Activated naive CD4-positive, alpha-beta T cell treated with anti-CD3 and anti-CD28 coated beads for 36 hours (primary cell): ENCODE measurements at regions not wholly inside any gene's neighbourhood (a gene's known extent, or its start where the extent isn't known, plus 50 kb on each side); places are given as distances from the start of the nearest gene placed in this dataset.

Source experiments
- CTCF ChIA-PET: fragments of 350-600 bp; sonication (Branson Sonifier 250); formaldehyde crosslinking; loops from one replicate; lab custom pipeline; 2021; ENCODE audit warnings: antibody characterized with exemption; lab: Charles Lee
- DNase-seq: peaks from one replicate; pipeline ENCODE4 v3.0.0-alpha.2; 2020
- H3K27ac Mint-ChIP-seq: one replicate; pipeline ENCODE4 v1.8.0; 2021; ENCODE audit warnings: mild to moderate bottlenecking, mixed read lengths
- H3K27me3 Mint-ChIP-seq: one replicate; pipeline ENCODE4 v1.8.0; 2021; ENCODE audit warnings: low read depth, mixed read lengths
- H3K36me3 Mint-ChIP-seq: one replicate; pipeline ENCODE4 v1.8.0; 2021; ENCODE audit warnings: low read depth, mixed read lengths
- H3K4me1 Mint-ChIP-seq: one replicate; pipeline ENCODE4 v1.8.0; 2021; ENCODE audit warnings: low read depth, mixed read lengths
- H3K4me3 Mint-ChIP-seq: one replicate; pipeline ENCODE4 v1.8.0; 2021; ENCODE audit warnings: mild to moderate bottlenecking, moderate library complexity, mixed read lengths
- H3K9me3 Mint-ChIP-seq: one replicate; pipeline ENCODE4 v1.8.0; 2021; ENCODE audit warnings: mixed read lengths
- intact Hi-C: fragments of 100-400 bp; cut with micrococcal nuclease; formaldehyde crosslinking; loops from one replicate; pipeline ENCODE4 v1.15.1; 2023

DNA sequence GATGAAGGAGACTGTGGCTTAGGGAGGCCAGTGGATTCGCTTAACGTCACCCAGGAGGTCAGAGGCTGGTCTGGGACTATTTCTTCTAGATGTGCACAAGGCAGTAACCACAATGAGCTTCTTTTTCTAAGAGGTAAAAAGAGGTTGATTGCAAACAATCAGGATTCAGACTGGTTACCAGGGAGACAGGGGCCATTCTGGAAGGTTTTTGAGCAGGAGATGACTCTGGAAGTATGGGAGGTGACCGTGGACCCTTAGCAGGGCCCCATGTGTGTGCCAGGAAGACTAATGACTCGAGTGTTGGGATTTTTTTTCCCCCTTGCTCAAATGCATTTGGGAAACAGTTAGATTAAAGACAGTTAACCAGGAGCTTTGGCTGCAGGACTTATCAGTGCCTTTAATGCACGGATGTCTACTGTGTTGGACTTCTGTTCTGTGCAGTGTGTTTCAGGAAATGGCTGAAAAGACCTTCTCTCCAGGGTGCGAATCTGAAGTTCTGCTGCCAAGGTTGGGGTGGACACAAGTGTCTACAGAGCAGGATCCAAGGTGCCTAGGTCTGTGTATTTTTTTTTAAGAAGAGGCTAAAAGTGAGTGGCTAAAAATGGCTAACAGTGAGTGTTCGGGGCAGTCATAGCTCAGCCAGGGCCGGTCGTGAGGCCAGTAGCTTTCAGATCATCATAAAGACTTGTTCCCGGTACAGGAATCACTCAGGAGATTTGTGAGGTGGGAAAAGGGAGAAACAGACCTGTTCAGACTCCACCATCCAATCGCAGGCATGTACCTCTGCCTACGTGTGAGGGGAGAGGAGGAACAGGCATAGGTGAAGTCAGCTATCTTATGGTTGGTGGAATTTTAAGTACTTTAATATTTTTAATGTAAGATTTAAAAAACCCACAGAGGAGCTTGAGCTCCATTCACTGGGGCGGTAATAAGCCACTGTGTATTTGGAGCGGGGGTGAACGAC lies 82.3 kb upstream of the CIBAR2 start:
- H3K4me1 Mint-ChIP-seq: no peaks in the 10 kb centered on the region
- CTCF ChIA-PET: interaction anchor here (0.6 kb wide), 1 partner anchor 127 kb away, joined by 3 read pairs; no protein-coding TSS in a partner anchor
- DNase-seq: no peak
- no peaks in the 10 kb centered on the region for H3K27me3 Mint-ChIP-seq
- H3K27ac Mint-ChIP-seq: no peak overlapping the region
- H3K36me3 Mint-ChIP-seq: no peaks in the 10 kb centered on the region
- H3K9me3 Mint-ChIP-seq: peaks cover 7% of the 10 kb centered on the region
- no peak overlapping the region for H3K4me3 Mint-ChIP-seq
- intact Hi-C loops: no loop called here

DNA sequence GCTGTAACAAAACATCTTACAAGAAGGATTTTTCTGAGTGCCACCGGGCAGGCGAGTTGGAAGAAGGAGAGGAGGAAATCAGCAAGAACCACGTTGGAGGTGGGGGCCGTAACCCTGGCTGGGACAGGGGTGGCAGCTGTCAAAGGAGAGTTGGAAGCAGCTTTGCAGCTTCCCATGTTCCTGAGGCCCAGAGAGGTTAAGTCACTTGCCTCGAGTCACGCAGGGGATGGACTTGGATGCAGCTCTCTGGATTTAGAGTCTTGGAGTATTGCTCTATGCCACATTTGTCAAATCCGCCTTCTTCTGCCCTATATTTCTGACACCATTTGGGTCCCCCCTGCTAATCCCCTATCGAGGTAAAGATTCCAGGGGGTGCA lies 83.0 kb upstream of the CIBAR2 start:
- Mint-ChIP-seq H3K36me3 (no peaks in the 10 kb centered on the region), H3K4me1 (no peaks in the 10 kb centered on the region), H3K27me3 (no peaks in the 10 kb centered on the region), H3K9me3 (peaks cover under 1% of the 10 kb centered on the region), H3K4me3 (no peak overlapping the region), H3K27ac (no peak overlapping the region)
- intact Hi-C loops: no loop called here
- no peak for DNase-seq
- CTCF ChIA-PET: no interaction called here

DNA sequence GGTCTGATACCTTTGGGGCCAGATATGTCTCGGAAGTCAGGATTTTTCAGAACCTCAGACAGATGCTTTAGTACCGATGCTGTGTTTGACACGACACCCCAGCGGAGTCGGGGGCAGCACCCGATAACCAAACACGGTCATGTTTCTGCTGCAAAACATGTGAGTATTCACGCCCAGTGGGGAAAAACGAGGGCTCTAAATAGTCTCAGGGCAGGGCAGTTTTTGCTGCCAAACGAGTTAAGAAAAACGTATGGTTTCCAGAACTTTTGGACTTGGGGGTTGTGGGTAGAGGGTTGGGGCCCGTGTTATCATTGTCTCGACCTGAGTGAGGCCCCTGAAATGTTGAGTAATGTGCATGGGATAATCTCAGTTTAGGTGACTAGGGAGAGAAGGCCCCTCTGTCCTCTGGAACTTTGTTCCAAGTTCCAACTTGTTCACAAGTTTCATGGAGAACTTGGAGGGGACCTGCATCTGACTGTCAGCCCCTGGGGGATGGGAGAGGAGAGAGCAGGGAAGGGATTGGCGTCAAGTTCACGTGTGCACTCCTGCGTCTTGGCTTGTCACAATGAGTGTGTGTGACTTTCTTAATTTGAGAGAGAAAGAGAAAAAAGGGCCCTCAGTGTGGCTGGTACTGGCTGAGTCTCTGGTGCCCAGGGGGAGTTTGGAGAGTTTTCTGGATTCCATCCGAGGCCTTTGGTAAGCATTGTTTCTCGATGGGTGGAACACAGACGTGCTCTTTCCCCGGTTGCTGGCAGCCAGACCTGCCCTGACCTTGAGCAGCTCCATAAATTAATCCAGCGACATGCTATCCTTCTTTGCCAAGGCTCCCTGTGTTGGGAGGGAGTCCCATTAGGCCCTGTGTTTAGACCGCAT lies 83.9 kb upstream of the CIBAR2 start:
- no peaks in the 10 kb centered on the region for H3K4me1 Mint-ChIP-seq
- no peaks in the 10 kb centered on the region for H3K36me3 Mint-ChIP-seq
- CTCF ChIA-PET: no interaction called here
- intact Hi-C loops: no loop called here
- H3K4me3 Mint-ChIP-seq: no peak overlapping the region
- no peaks in the 10 kb centered on the region for H3K9me3 Mint-ChIP-seq
- H3K27me3 Mint-ChIP-seq: no peaks in the 10 kb centered on the region
- DNase-seq: no peak
- H3K27ac Mint-ChIP-seq: no peak overlapping the region

DNA sequence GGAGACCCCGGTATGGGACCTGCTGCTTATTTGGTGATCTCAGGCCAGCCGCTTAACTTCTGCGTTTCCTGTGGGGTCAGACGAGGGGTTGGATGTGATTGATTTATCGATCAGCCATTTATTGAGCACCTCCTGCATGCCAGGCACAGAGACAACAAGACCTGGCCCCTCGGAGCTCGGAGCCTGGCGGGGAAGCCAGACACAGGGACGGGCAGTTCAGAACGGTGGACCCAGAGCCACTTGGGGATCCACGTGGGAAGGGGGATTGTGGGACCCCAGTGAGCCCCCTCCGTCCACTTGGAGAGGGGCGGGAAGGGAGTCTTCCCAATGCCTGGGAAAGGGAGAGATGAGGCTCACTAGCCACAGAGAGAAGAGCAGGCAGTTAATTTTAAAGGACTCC lies 84.7 kb upstream of the CIBAR2 start:
- DNase-seq: no peak
- intact Hi-C loops: no loop called here
- Mint-ChIP-seq H3K9me3 (no peaks in the 10 kb centered on the region), H3K4me3 (no peak overlapping the region), H3K36me3 (no peaks in the 10 kb centered on the region), H3K27me3 (no peaks in the 10 kb centered on the region), H3K27ac (no peak overlapping the region), H3K4me1 (no peaks in the 10 kb centered on the region)
- CTCF ChIA-PET: no interaction called here

DNA sequence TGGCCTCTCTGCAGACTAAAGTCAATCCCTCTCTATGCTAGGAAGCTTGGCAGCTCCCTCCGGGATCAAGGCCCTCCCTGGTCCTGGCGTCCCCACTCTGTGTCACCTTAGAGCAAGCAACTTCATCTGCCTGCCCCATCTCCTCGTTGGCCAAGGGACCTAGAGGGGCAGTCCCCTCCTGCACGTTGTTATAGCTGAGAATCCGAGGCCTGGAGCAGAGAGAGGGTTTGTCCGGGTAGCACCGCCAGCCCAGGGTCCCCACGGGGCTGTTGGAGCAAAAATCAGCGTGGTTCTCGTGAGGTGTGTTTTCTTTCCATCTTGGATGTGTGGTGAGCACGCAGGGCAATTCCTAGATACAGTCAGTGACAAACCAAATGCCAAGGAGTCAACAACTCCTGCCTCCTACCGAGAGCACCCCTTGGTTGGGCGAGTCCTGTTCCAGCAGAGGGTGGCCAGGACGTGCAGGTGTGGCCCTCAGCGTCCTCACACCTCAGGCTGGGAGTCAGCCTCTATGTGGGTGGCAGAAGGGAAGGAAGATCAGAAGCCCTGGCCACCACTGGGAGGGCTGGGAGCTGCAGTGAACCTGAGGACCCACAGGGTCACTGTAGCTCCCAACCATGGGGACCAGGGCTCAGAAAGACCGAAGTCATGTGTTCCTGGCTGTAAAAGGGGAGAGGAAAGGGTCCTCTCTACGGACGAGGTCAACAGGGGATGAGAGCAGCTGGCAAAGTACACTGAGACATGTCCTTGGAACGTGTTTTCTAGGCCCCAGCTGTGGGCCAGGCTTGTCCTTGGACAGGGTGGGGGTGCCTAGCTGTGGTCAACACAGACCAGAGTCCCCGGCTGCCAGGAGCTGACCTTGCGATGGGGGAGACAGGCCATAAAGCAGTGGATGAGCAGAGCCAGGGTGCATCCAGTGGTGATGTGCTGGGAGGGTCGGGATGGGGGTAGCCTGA lies 85.6 kb upstream of the CIBAR2 start:
- Mint-ChIP-seq H3K4me3 (no peak overlapping the region), H3K9me3 (no peaks in the 10 kb centered on the region), H3K4me1 (no peaks in the 10 kb centered on the region), H3K27me3 (no peaks in the 10 kb centered on the region), H3K36me3 (no peaks in the 10 kb centered on the region), H3K27ac (no peak overlapping the region)
- CTCF ChIA-PET: no interaction called here
- intact Hi-C loops: no loop called here
- no peak for DNase-seq

DNA sequence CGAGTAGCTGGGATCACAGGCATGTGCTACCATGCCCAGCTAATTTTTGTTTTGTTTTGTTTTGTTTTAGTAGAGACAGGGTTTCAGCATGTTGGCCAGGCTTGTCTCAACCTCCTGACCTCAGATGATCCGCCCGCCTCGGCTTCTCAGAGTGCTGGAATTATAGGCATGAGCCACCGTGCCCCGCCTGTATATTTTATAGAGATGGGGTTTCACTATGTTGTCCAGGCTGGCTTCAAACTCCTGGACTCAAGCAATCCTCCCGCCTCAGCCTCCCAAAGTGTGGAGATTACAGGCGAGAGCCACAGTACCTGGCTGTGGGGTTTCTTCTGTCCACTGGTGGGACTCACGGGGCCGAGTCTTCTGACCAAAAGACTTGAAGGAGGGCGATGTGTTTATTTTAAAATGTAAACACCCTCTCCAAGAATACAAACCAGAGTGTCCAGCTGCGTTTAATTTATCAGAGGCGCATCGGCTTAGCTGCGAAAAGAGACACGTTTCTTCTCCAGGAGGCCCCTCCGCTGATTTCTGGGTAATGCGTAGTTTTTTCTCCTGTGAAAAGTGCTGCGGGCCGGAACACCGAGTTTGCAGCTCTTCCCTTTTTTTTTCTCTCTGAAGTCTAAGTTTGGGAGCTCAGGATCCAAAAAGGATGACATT lies 86.9 kb upstream of the CIBAR2 start:
- no peaks in the 10 kb centered on the region for H3K36me3 Mint-ChIP-seq
- intact Hi-C loops: no loop called here
- DNase-seq: no peak
- no peak overlapping the region for H3K27ac Mint-ChIP-seq
- no peaks in the 10 kb centered on the region for H3K27me3 Mint-ChIP-seq
- no peaks in the 10 kb centered on the region for H3K9me3 Mint-ChIP-seq
- CTCF ChIA-PET: interaction anchor here (1.2 kb wide), 1 partner anchor 98 kb away, joined by 3 read pairs; no protein-coding TSS in a partner anchor
- no peak overlapping the region for H3K4me3 Mint-ChIP-seq
- no peaks in the 10 kb centered on the region for H3K4me1 Mint-ChIP-seq

DNA sequence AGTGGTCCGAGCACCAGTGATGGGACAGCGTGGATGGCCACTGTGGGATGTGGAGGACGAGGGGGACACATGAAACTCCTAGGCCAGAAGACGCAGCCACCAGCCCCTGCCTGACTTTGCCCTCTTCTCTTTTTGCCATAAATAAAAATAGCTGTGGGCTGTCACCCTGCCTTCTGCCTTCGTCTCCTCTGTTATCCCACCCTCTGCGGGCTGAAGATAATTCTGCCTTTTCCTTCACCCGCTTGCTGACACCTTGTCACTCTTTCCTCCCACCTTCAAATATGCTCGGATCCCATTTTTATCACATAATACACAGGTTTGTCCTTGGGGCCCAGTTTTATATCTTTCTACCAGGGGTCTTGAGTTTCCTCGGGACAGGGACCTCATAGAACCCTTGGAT lies 87.6 kb upstream of the CIBAR2 start:
- Mint-ChIP-seq H3K4me3 (no peak overlapping the region), H3K9me3 (no peaks in the 10 kb centered on the region), H3K27me3 (no peaks in the 10 kb centered on the region), H3K4me1 (no peaks in the 10 kb centered on the region), H3K27ac (no peak overlapping the region), H3K36me3 (no peaks in the 10 kb centered on the region)
- intact Hi-C loops: no loop called here
- DNase-seq: no peak
- CTCF ChIA-PET: no interaction called here

DNA sequence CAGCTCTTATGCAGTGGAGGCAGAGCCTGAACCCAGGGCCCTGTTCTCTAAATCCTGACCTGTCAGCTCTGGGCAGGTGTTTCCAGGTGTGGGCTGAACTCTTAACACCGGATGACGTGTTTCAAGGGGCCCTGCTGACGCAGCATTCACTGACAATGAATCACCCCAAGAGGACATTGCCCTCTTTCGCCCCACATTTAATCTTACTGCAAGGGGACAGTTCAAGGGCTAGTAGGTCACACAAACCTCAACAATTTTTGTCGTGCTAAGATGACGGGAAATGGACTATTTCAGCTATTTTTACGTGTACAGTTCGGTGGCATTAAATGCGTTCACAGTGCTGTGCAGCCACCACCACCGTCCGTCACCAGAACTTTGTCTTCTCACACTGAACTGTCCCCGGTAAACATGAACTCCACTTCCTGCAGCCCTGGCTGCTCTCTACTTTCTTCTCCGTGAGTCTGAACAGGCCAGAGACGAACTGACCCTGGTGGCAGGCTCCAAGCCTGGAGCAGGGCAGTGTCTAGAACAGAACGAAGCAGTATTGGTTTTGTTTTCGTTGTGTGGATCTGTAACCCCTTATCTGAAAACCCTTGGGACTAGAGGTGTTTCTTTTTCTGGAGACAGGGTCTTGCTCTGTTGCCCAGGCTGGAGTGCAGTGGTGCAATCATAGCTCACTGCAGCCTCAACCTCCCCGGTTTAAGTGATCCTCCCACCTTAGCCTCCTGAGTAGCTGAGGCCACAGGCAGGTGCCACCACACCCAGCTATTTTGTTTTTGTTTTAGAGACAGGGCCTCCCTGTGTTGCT lies 88.4 kb upstream of the CIBAR2 start:
- intact Hi-C loops: no loop called here
- H3K27me3 Mint-ChIP-seq: no peaks in the 10 kb centered on the region
- DNase-seq: no peak
- H3K4me3 Mint-ChIP-seq: no peak overlapping the region
- no peaks in the 10 kb centered on the region for H3K36me3 Mint-ChIP-seq
- H3K9me3 Mint-ChIP-seq: no peaks in the 10 kb centered on the region
- no peak overlapping the region for H3K27ac Mint-ChIP-seq
- CTCF ChIA-PET: interaction anchor here (1.2 kb wide), 1 partner anchor 16 kb away, joined by 4 read pairs; no protein-coding TSS in a partner anchor
- H3K4me1 Mint-ChIP-seq: no peaks in the 10 kb centered on the region

DNA sequence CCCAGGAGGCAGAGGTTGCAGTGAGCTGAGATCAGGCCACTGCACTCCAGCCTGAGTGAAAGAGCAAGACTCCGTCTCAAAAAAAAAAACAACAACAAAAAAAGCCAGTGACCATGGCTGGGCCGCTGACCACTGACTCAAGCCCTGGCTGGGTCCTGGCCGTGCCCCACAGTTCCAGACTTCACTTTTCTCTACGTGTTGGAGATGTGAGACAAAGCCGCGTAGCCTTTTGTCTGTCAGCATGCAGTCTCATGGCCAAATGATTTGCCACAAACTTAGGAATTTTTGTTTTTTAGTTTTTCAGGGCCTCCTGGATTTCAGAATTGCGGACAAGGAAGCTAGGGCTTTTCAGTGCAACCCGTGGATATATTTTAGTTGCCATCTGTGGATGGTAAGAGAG lies 89.3 kb upstream of the CIBAR2 start:
- no peak overlapping the region for H3K27ac Mint-ChIP-seq
- H3K4me3 Mint-ChIP-seq: no peak overlapping the region
- peaks cover 2% of the 10 kb centered on the region for H3K27me3 Mint-ChIP-seq
- intact Hi-C loops: no loop called here
- CTCF ChIA-PET: interaction anchor here (1.2 kb wide), 1 partner anchor 17 kb away, joined by 4 read pairs; no protein-coding TSS in a partner anchor
- no peaks in the 10 kb centered on the region for H3K4me1 Mint-ChIP-seq
- DNase-seq: no peak
- no peaks in the 10 kb centered on the region for H3K36me3 Mint-ChIP-seq
- H3K9me3 Mint-ChIP-seq: no peaks in the 10 kb centered on the region

DNA sequence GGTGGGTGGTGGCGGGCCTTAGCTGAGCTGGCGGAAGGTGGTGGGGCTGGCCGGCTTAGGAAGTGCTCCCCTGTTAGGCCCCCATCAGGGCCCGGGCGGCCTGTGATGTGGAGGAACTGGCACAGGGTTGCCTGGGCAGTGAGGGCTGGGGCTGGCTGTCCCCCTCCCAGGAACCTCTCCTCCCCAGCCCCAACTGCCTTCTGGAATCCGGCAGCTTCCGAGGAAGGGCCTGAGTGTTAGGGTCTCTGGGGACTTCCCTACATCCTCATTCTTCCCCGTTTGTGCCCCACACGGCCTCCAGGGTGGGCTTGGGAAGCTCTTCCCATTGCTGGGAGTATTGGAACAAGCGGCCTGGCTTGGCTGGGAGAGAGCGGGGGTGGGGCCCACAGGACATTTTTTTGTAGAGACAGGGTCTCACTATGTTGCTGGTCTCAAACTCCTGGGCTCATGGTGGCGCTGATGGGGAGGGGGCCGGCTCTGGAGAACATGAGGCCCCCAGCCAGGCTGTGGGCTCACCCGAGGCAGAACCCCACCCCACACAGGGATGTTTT lies 89.9 kb upstream of the CIBAR2 start:
- intact Hi-C loops: no loop called here
- Mint-ChIP-seq H3K36me3 (no peaks in the 10 kb centered on the region), H3K27ac (no peak overlapping the region), H3K4me3 (no peak overlapping the region), H3K9me3 (no peaks in the 10 kb centered on the region), H3K4me1 (no peaks in the 10 kb centered on the region), H3K27me3 (peaks cover 2% of the 10 kb centered on the region)
- CTCF ChIA-PET: interaction anchor here (1.2 kb wide), 1 partner anchor 17 kb away, joined by 4 read pairs; no protein-coding TSS in a partner anchor
- no peak for DNase-seq
